GM12878 (cell line): ENCODE measurements at regions not wholly inside any gene's neighbourhood (a gene's known extent, or its start where the extent isn't known, plus 50 kb on each side); places are given as distances from the start of the nearest gene placed in this dataset.

Experiments
- ATAC-seq: fragments of 200-7000 bp; cut with Tn5 transposase; 3 replicates; pipeline ENCODE4 v1.9.1; 2020; ENCODE audit warnings: mild to moderate bottlenecking, moderate library complexity
- BruUV-seq: library from RNA; stranded (reverse); fragments of 400-500 nt; replicated peaks from 2 replicates; lab custom pipeline; 2021; lab: Mats Ljungman, UMichigan
- CTCF ChIA-PET: fragments of 300-600 bp; sonication (Branson Sonifier 250); formaldehyde crosslinking; extraction: SDS; loops from one replicate; lab custom pipeline; 2021; ENCODE audit warnings: inconsistent platforms; lab: Yijun Ruan, JAX
- POLR2A ChIA-PET: fragments of 350-600 bp; formaldehyde crosslinking; extraction: SDS; loops from one replicate; lab custom pipeline; 2021; ENCODE audit warnings: inconsistent platforms; lab: Charles Lee
- RAD21 ChIA-PET: fragments of 300-600 bp; sonication (Branson Sonifier 250); formaldehyde crosslinking; loops from one replicate; lab custom pipeline; 2023; ENCODE audit warnings: antibody characterized with exemption; ENCODE audit not compliant: unreplicated experiment; lab: Charles Lee
- SMC1A ChIA-PET: fragments of 300-600 bp; sonication (Branson Sonifier 250); formaldehyde crosslinking; loops from one replicate; lab custom pipeline; 2023; ENCODE audit not compliant: unreplicated experiment, uncharacterized antibody; lab: Charles Lee
- DNase-seq: peaks from one replicate; pipeline ENCODE4 v3.0.0-alpha.2; 2011; ENCODE audit warnings: low read depth, low spot score
- FAIRE-seq: peaks from 3 replicates; lab custom pipeline; 2011; peaks lifted over from hg19 to GRCh38; lab: Jason Lieb, UNC
- H2AFZ ChIP-seq: 2 replicates; pipeline ENCODE4 v1.6.0; 2011; ENCODE audit warnings: low read depth, low read length, control low read depth; ENCODE audit not compliant: control insufficient read depth
- H3K27ac ChIP-seq: 2 replicates; pipeline ENCODE4 v1.5.1; 2011; ENCODE audit warnings: control low read depth; ENCODE audit not compliant: control insufficient read depth, insufficient read depth
- H3K27me3 ChIP-seq, 2 experiments: replicated peaks in 1 of 2; 2 replicates each; pipeline versions ENCODE4 v1.6.0 to v1.6.1; 2011; ENCODE audit warnings: low read length in 1 of 2; ENCODE audit not compliant: control insufficient read depth in 2 of 2, insufficient read depth in 2 of 2
- H3K36me3 ChIP-seq, 2 experiments: 2 replicates each; pipeline ENCODE4 v1.5.1; 2011; ENCODE audit warnings: low read length in 1 of 2; ENCODE audit not compliant: control insufficient read depth in 2 of 2, insufficient read depth in 2 of 2
- H3K4me1 ChIP-seq: 2 replicates; pipeline ENCODE4 v1.6.1; 2011; ENCODE audit warnings: mild to moderate bottlenecking, low read length, moderate library complexity, mixed read lengths; ENCODE audit not compliant: control insufficient read depth, insufficient read depth
- H3K4me2 ChIP-seq: 2 replicates; pipeline ENCODE4 v1.6.0; 2011; ENCODE audit warnings: control low read depth; ENCODE audit not compliant: control insufficient read depth, insufficient read depth
- H3K4me3 ChIP-seq: fragments of 200-600 bp; sonication (generic); 2 replicates; pipeline ENCODE4 v1.5.1; 2016
- H3K79me2 ChIP-seq: 2 replicates; pipeline ENCODE4 v1.6.0; 2011; ENCODE audit warnings: low read length; ENCODE audit not compliant: control insufficient read depth, insufficient read depth
- H3K9ac ChIP-seq: 2 replicates; pipeline ENCODE4 v1.8.0; 2011; ENCODE audit warnings: low read length, control low read depth, mixed read lengths; ENCODE audit not compliant: control insufficient read depth, insufficient read depth
- H3K9me3 ChIP-seq: replicated peaks from 3 replicates; pipeline ENCODE4 v1.5.1; 2011; ENCODE audit warnings: mild to moderate bottlenecking, low read length; ENCODE audit not compliant: control insufficient read depth, insufficient read depth
- H4K20me1 ChIP-seq: 2 replicates; pipeline ENCODE4 v1.6.0; 2011; ENCODE audit not compliant: control insufficient read depth, insufficient read depth
- BCLAF1 ChIP-seq: fragments of 450-650 bp; IDR thresholded peaks from 2 replicates; pipeline ENCODE4 v1.6.1; 2017; ENCODE audit warnings: antibody characterized with exemption, mild to moderate bottlenecking, moderate library complexity
- CREB1 ChIP-seq: IDR thresholded peaks from 2 replicates; pipeline ENCODE4 v1.6.1; 2012; ENCODE audit warnings: low read depth, mild to moderate bottlenecking, inconsistent platforms
- CREM ChIP-seq: IDR thresholded peaks from 2 replicates; pipeline ENCODE4 v1.6.1; 2014; ENCODE audit warnings: antibody characterized with exemption, low read depth
- NR2C1 ChIP-seq: fragments of 450-650 bp; IDR thresholded peaks from 2 replicates; pipeline ENCODE4 v1.6.1; 2017; ENCODE audit warnings: antibody characterized with exemption, mild to moderate bottlenecking, moderate library complexity
- PAX5 ChIP-seq: IDR thresholded peaks from 2 replicates; pipeline ENCODE4 v1.6.1; 2011; ENCODE audit warnings: low read depth, low read length, borderline replicate concordance
- SMAD1 ChIP-seq: fragments of 450-650 bp; IDR thresholded peaks from 2 replicates; pipeline ENCODE4 v1.6.1; 2018; ENCODE audit warnings: mild to moderate bottlenecking, low read depth; ENCODE audit not compliant: partially characterized antibody
- ZBTB4 ChIP-seq: fragments of 450-650 bp; formaldehyde crosslinking; IDR thresholded peaks from 2 replicates; pipeline ENCODE4 v1.4.0; 2022; ENCODE audit warnings: mild to moderate bottlenecking, moderate library complexity
- ZNF384 ChIP-seq: IDR thresholded peaks from 2 replicates; pipeline ENCODE4 v1.6.1; 2012; ENCODE audit warnings: low read depth, mild to moderate bottlenecking, low read length, improper control_type of control experiment, borderline replicate concordance
- WGBS: methylation state at CpG from one replicate; pipeline ENCODE4 v1.1.6; 2016; ENCODE audit warnings: low lambda C conversion rate; ENCODE audit not compliant: insufficient replicate concordance, insufficient coverage; ENCODE audit errors: missing lambda C conversion rate; 5-methylcytosine and 5-hydroxymethylcytosine counted together
- in situ Hi-C: fragments of 300-500 bp; cut with MboI; formaldehyde crosslinking; loops from 9 replicates; pipeline ENCODE4 v1.14.3; 2018; ENCODE audit warnings: mixed read lengths
- intact Hi-C: fragments of 100-400 bp; cut with micrococcal nuclease; formaldehyde crosslinking; loops from one replicate; pipeline ENCODE4 v1.14.2; 2022; ENCODE audit not compliant: unreplicated experiment

GRCh38 chr3:64441861-64442260, 216.6 kb upstream of the PRICKLE2 start:
- in situ Hi-C loops = no loop called here
- Histone ChIP-seq H3K4me1 (no peaks in the 10 kb centered on the region), H3K79me2 (no peaks in the 10 kb centered on the region), H3K4me3 (no peak overlapping the region), H3K27me3 (peaks cover 3 to 5% of the 10 kb centered on the region in 2 experiments; a peak in 2 of 4 replicates), H3K27ac (no peak overlapping the region), H2AFZ (no peak overlapping the region), H3K4me2 (no peak overlapping the region), H4K20me1 (no peaks in the 10 kb centered on the region), H3K36me3 (no peaks in the 10 kb centered on the region), H3K9ac (no peak overlapping the region), H3K9me3 (peaks cover 2% of the 10 kb centered on the region; the same call in 1 of the 3 replicates)
- no peak for ATAC-seq
- intact Hi-C loops = no loop called here
- RAD21 ChIA-PET = interaction anchor here (0.9 to 1.6 kb wide), 4 partner anchors 9 to 216 kb away, joined by 3 to 4 read pairs (median 3); partner anchors contain the start of gene PRICKLE2
- 32% methylated on average over 6 of the region's 6 CpGs for WGBS
- FAIRE-seq = no peak
- CTCF ChIA-PET = interaction anchor here (1.2 to 2.4 kb wide), 2 partner anchors 9 to 218 kb away, joined by 4 to 9 read pairs; no protein-coding TSS in a partner anchor
- POLR2A ChIA-PET = interaction anchor here (1.0 to 1.5 kb wide), 2 partner anchors 21 to 23 kb away, joined by 4 to 5 read pairs; no protein-coding TSS in a partner anchor
- BruUV-seq = no TSS peak
- SMC1A ChIA-PET = interaction anchor here (2.8 to 8.1 kb wide), 4 partner anchors 10 to 28 kb away, joined by 12 to 40 read pairs (median 21); no protein-coding TSS in a partner anchor
- DNase-seq = no peak
- TF ChIP-seq CREB1 (peak; percentile 42; the same call in 1 of the 2 replicates), SMAD1 (no peak), CREM (peak; percentile 18; the same call in 1 of the 2 replicates)

GRCh38 chr3:64440498-64440897, 215.2 kb upstream of the PRICKLE2 start:
- H3K4me3 ChIP-seq = no peak overlapping the region
- CTCF ChIA-PET = interaction anchor here (1.0 to 2.4 kb wide), 3 partner anchors 10 to 23 kb away, joined by 3 to 9 read pairs (median 4); no protein-coding TSS in a partner anchor
- H3K4me2 ChIP-seq = no peak overlapping the region
- no peaks in the 10 kb centered on the region for H4K20me1 ChIP-seq
- no peak overlapping the region for H3K9ac ChIP-seq
- H3K4me1 ChIP-seq = no peaks in the 10 kb centered on the region
- peaks cover 2% of the 10 kb centered on the region; the same call in 1 of the 3 replicates for H3K9me3 ChIP-seq
- intact Hi-C loops (no loop called here), in situ Hi-C loops (no loop called here)
- WGBS = 35% methylated on average over 4 of the region's 4 CpGs
- H3K27me3 ChIP-seq = peaks cover 3 to 4% of the 10 kb centered on the region in 2 experiments; a peak in 2 of 4 replicates
- DNase-seq (no peak), ATAC-seq (no peak), FAIRE-seq (no peak)
- SMC1A ChIA-PET = interaction anchor here (0.9 to 8.1 kb wide), 14 partner anchors 9 to 40 kb away, joined by 3 to 48 read pairs (median 10); no protein-coding TSS in a partner anchor
- no peak overlapping the region for H3K27ac ChIP-seq
- BruUV-seq = no TSS peak
- POLR2A ChIA-PET = interaction anchor here (1.0 to 1.8 kb wide), 7 partner anchors 8 to 45 kb away, joined by 3 to 9 read pairs (median 5); no protein-coding TSS in a partner anchor
- no peaks in the 10 kb centered on the region for H3K79me2 ChIP-seq
- no peak overlapping the region for H2AFZ ChIP-seq
- RAD21 ChIA-PET = interaction anchor here (0.8 to 2.7 kb wide), 7 partner anchors 8 to 181 kb away, joined by 3 to 13 read pairs (median 5); no protein-coding TSS in a partner anchor
- no peaks in the 10 kb centered on the region for H3K36me3 ChIP-seq
- TF ChIP-seq PAX5 (no peak), ZBTB4 (CRISPR knock-in tag) (no peak), ZNF384 (no peak), BCLAF1 (no peak), NR2C1 (no peak)
